ENCODE measurements at regions not wholly inside any gene's neighbourhood (a gene's known extent, or its start where the extent isn't known, plus 50 kb on each side); places are given as distances from the start of the nearest gene placed in this dataset.
"Not testable (repeated sequence)": the region's sequence is repeated elsewhere in the genome, so short reads cannot be mapped to it uniquely, and the experiment has no call there.

GRCh38 chrX:121169099-121170035, 122.0 kb downstream of the GLUD2 start:
- FAIRE-seq (no peak), DNase-seq (ENCODE audit: insufficient read length, low spot score) (no peak)

GRCh38 chrX:121172703-121173102, 125.3 kb downstream of the GLUD2 start:
- no peak for DNase-seq (ENCODE audit: insufficient read length, low spot score)
- no peak for FAIRE-seq

- FAIRE-seq (no peak), DNase-seq (ENCODE audit: insufficient read length, low spot score) (no peak)
Observed at GRCh38 chrX:121179972-121180371, 132.6 kb downstream of the GLUD2 start.

DNA sequence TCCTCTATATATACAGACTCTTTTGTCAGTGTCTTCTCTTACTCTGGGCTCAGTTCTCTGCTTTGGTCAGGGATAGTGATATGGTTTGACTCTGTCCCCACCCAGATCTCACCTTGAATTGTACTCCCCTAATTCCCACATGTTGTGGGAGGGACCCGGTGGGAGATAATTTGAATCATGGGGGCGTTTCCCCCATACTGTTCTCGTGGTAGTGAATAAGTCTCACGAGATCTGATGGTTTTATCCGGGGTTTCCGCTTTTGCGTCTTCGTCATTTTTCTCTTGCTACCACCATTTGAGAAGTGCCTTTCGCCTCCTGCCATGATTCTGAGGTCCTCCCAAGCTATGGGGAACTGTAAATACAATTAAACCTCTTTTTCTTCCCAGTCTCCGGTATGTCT, 144.4 kb downstream of the GLUD2 start:
- FAIRE-seq = no peak
- DNase-seq (ENCODE audit: insufficient read length, low spot score) = no peak

GRCh38 chrX:121195719-121196118, 148.3 kb downstream of the GLUD2 start:
- DNase-seq (ENCODE audit: insufficient read length, low spot score) = no peak
- FAIRE-seq = no peak

DNA sequence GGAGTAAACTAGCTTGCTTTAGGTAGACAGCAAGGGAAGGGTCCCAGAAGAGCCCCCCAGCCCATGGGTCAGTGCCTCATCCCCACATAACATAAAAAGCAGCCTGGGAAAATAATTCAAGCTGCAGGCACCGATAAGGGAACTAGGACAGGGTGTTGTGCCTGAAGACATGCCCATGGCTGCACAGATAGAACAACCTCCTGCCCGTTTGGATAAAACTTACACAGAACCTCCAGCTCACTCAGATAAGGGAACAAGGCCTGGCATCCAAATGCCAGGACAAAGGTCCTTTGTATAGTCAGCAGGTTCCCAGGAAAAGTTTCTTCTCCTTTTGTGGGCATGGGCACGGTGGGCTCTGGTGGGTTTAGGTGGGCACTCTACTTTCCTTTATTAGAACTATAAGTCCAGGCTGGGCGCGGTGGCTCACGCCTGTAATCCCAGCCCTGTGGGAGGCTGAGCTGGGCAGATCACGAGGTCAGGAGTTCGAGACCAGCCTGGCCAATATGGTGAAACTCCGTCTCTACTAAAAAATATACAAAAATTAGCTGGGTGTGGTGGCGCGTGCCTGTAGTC, 149.5 kb downstream of the GLUD2 start:
- not testable (repeated sequence) for FAIRE-seq; DNase-seq (ENCODE audit: insufficient read length, low spot score)

GRCh38 chrX:121208563-121208962, 161.2 kb downstream of the GLUD2 start:
- FAIRE-seq (no peak), DNase-seq (ENCODE audit: insufficient read length, low spot score) (no peak)

DNA sequence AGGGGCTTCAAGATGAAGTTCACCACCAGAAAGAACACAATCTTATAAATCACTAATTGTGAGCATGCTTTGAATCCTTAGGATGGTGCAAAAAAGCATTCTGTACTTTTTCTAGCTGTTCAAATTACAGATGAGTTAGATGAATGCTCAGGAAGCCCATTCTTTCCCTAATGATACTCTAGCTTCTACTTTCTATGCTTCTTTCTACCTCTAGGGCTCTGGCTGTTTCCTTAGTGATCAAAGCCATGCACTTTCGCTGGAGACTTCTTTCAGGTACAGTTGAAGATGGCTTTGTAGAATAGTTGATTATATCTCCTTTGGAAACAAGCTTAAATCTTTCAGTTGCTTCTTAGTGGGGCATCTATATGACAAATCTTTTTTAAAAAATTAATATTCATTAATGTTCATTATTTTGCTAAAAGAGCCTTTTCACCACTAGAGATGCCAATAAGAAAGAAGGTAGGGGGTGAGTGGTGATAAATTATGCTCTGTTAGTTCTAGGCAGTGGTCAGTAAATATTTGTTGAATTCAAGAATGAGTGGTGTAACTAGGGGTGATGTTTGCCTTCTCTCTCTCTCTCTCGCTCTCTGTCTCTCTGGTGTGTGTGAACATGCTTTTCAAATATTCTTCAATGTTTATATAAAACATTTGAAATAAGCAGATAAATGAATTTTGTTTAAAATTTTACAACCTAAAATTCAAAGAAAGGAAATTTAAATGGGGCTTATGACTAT, 169.4 kb downstream of the GLUD2 start:
- DNase-seq (ENCODE audit: insufficient read length, low spot score) (no peak), FAIRE-seq (no peak)

GRCh38 chrX:121221322-121221977, 174.0 kb downstream of the GLUD2 start:
- no peak for FAIRE-seq

GRCh38 chrX:121227888-121228287, 180.5 kb downstream of the GLUD2 start:
- DNase-seq (ENCODE audit: insufficient read length, low spot score) = no peak
- no peak for FAIRE-seq

More at GRCh38 chrX:121221322-121221977, 174.0 kb downstream of the GLUD2 start:
- no peak for DNase-seq (ENCODE audit: insufficient read length, low spot score)

DNA sequence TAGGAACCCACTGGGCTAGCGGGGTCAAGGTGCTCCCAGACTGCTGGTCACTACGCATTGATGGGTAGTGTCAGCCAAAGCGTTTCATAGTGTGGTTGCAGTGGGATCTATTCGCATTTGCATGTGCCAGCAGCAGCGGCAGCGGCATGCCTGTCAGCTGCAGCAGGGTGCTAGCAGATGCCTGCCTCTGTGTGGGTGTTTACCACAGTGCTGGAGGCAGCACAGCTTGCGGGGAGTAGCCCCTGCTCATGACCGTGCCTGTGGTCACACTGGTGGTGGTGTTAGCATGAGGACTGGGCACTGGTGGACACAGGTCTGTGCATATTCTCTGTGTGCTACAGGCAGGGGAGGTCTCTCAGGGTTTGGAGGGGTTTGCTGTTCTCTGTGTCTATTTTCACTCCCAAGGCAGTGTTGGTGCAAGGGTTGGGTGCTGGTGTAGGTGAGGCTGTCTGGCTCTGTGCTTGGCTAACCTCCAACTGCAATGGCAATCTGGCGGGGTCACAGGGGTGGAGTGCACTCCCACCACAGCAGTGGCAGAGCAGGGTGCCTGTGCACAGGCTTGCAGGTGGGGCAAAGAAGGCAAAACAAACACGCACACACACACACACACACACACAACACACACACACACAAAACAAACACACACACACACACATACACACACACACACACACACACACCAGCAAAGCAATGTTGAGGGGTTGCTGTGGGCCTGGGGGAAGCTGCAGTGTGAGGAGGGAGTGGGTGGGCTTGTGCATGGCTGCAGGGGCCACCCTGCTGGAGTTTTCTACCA, 184.4 kb downstream of the GLUD2 start:
- no peak for DNase-seq (ENCODE audit: insufficient read length, low spot score)
- FAIRE-seq = no peak

- FAIRE-seq = no peak
Observed at GRCh38 chrX:121236040-121236439, 188.6 kb downstream of the GLUD2 start.

DNA sequence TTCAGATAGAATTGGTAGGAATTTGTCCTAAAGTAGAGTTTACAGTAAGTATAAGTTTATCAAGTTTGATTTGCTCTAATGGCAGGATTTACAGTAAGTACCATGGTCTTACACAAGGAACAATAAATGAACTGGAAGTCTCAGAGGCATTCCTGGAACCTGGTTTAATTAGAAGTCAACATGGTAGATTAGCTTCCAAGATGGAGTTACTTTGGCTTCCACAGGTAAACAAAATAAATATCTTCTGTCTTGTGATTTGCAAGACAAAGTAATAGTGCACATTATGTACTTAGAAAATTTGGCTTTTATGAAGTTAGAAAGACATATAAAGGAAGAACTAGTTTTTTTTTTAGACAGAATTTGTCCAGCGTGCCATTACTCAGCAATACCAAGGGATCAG, 190.7 kb downstream of the GLUD2 start:
- DNase-seq (ENCODE audit: insufficient read length, low spot score) (no peak), FAIRE-seq (no peak)

More at GRCh38 chrX:121236040-121236439, 188.6 kb downstream of the GLUD2 start:
- no peak for DNase-seq (ENCODE audit: insufficient read length, low spot score)

DNA sequence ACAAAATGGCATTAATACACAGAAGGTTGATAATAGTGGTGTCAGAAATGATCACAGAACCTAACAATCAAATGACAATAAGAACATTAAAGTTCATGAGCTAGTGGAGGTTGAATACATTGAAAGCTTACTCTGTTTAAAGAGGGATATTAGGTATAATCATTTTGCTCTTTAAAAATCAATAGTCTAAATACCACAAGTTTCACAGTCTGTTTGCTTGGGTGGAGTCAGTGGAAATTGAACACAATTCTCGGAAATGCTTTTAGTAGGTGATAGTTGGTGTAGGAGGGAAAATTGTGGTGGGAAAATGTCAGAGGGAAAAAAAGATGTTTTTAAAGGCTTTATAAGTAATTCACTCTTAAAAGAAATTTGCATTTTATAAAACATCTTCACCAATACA, 197.1 kb downstream of the GLUD2 start:
- FAIRE-seq (no peak), DNase-seq (ENCODE audit: insufficient read length, low spot score) (no peak)

- no peak for DNase-seq (ENCODE audit: insufficient read length, low spot score)
- no peak for FAIRE-seq
Observed at GRCh38 chrX:121245763-121246162, 198.4 kb downstream of the GLUD2 start.

GRCh38 chrX:121254336-121254735, 206.9 kb downstream of the GLUD2 start:
- FAIRE-seq (no peak), DNase-seq (ENCODE audit: insufficient read length, low spot score) (no peak)

- FAIRE-seq (no peak), DNase-seq (ENCODE audit: insufficient read length, low spot score) (no peak)
Observed at GRCh38 chrX:121256647-121257046, 209.2 kb downstream of the GLUD2 start.

GRCh38 chrX:121258545-121258944, 211.1 kb downstream of the GLUD2 start:
- no peak for FAIRE-seq
- no peak for DNase-seq (ENCODE audit: insufficient read length, low spot score)

DNA sequence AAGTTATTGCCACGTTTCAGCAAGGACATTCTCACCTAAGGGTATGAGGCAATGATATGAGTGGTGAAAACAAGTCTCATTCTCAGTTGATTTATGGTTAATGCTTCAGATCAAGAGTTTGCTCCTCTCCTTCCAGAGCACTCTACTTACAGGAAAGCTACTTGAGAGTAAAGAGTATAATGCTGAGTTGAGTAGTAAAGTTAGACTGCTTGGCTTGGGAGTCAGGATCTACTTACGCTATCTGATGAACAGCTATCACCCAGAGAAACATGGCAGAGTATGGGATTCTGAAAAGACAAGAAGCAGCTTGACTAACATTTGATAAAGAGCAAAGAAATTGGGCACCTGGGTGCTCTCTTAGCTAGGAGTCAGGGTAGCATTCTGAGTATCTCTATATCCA, 211.8 kb downstream of the GLUD2 start:
- FAIRE-seq = no peak
- DNase-seq (ENCODE audit: insufficient read length, low spot score) = no peak

DNA sequence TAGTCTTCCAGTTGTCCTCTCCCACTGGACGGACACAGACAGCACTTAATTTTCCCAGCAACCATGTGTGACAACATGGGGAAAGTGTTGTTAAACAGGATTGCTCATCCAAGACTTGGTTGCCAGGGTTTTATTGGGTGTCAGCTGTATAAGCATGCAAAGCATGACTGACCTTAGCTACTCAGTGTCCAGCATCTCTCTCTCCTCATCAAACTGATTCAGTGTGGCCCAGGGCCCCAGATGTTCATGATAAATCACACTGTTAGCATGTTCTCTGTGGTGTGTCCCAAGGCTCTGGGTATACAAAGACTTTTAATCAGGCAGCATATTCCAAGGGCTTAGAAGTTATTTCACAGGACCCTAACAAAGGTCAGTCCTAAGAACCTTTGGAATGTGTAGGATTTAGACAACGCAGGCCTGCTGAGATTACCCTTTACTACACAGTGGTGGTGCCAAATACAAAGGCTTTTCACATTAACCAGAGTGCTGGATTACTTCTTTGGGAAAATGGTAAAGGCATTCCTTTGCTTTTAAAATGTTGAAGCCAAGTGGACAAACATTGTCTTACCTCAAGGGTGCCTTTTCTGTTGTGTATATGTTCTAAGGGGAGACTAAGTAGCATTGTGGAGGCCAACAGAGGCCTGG, 213.3 kb downstream of the GLUD2 start:
- DNase-seq (ENCODE audit: insufficient read length, low spot score) (no peak), FAIRE-seq (no peak)

Measured in HTR-8/SVneo (cell line).